GM18520 (cell line): ENCODE measurements at regions not wholly inside any gene's neighbourhood (a gene's known extent, or its start where the extent isn't known, plus 50 kb on each side); places are given as distances from the start of the nearest gene placed in this dataset.

Source experiments
- ATAC-seq: cut with Tn5 transposase; IDR thresholded peaks from one replicate; pipeline ENCODE4 v1.9.1; 2021; ENCODE audit not compliant: unreplicated experiment

GRCh38 chr3:176574786-176575185 is 622.5 kb downstream of the TBL1XR1 start:
- no peak for ATAC-seq

- no peak for ATAC-seq
Measured at GRCh38 chr3:176571926-176572325, 625.4 kb downstream of the TBL1XR1 start.

GRCh38 chr3:176570992-176571391 is 626.3 kb downstream of the TBL1XR1 start:
- ATAC-seq: no peak

GRCh38 chr3:176568189-176568588 is 629.1 kb downstream of the TBL1XR1 start:
- ATAC-seq: no peak

- no peak for ATAC-seq
Measured at GRCh38 chr3:176566757-176567156, 630.5 kb downstream of the TBL1XR1 start.

GRCh38 chr3:176562331-176562730 is 635.0 kb downstream of the TBL1XR1 start:
- ATAC-seq: no peak

GRCh38 chr3:176561826-176562225 is 635.5 kb downstream of the TBL1XR1 start:
- no peak for ATAC-seq

GRCh38 chr3:176554791-176555654 is 642.3 kb downstream of the TBL1XR1 start:
- no peak for ATAC-seq

- ATAC-seq: no peak
Measured at GRCh38 chr3:176554264-176554663, 643.0 kb downstream of the TBL1XR1 start.

- ATAC-seq: no peak
Measured at GRCh38 chr3:176526942-176527341, 670.3 kb downstream of the TBL1XR1 start.

GRCh38 chr3:176526225-176526624 is 671.1 kb downstream of the TBL1XR1 start:
- ATAC-seq: no peak

GRCh38 chr3:176523114-176523513 is 674.2 kb downstream of the TBL1XR1 start:
- ATAC-seq: no peak

GRCh38 chr3:176522436-176522835 is 674.8 kb downstream of the TBL1XR1 start:
- ATAC-seq: no peak

GRCh38 chr3:176521531-176522175 is 675.6 kb downstream of the TBL1XR1 start:
- no peak for ATAC-seq

GRCh38 chr3:176514297-176514696 is 683.0 kb downstream of the TBL1XR1 start:
- ATAC-seq: no peak

GRCh38 chr3:176513604-176514003 is 683.7 kb downstream of the TBL1XR1 start:
- no peak for ATAC-seq

- ATAC-seq: no peak
Measured at GRCh38 chr3:176512037-176512436, 685.2 kb downstream of the TBL1XR1 start.

GRCh38 chr3:176510097-176510496 is 687.2 kb downstream of the TBL1XR1 start:
- ATAC-seq: no peak

GRCh38 chr3:176505878-176506621 is 691.2 kb downstream of the TBL1XR1 start:
- no peak for ATAC-seq

GRCh38 chr3:176491084-176491483 is 706.2 kb downstream of the TBL1XR1 start:
- no peak for ATAC-seq

- ATAC-seq: peak; percentile 62
Measured at GRCh38 chr3:176490357-176490756, 706.9 kb downstream of the TBL1XR1 start.

- no peak for ATAC-seq
Measured at GRCh38 chr3:176479248-176479647, 718.0 kb downstream of the TBL1XR1 start.
